ENCODE measurements at regions not wholly inside any gene's neighbourhood (a gene's known extent, or its start where the extent isn't known, plus 50 kb on each side); places are given as distances from the start of the nearest gene placed in this dataset.

DNA sequence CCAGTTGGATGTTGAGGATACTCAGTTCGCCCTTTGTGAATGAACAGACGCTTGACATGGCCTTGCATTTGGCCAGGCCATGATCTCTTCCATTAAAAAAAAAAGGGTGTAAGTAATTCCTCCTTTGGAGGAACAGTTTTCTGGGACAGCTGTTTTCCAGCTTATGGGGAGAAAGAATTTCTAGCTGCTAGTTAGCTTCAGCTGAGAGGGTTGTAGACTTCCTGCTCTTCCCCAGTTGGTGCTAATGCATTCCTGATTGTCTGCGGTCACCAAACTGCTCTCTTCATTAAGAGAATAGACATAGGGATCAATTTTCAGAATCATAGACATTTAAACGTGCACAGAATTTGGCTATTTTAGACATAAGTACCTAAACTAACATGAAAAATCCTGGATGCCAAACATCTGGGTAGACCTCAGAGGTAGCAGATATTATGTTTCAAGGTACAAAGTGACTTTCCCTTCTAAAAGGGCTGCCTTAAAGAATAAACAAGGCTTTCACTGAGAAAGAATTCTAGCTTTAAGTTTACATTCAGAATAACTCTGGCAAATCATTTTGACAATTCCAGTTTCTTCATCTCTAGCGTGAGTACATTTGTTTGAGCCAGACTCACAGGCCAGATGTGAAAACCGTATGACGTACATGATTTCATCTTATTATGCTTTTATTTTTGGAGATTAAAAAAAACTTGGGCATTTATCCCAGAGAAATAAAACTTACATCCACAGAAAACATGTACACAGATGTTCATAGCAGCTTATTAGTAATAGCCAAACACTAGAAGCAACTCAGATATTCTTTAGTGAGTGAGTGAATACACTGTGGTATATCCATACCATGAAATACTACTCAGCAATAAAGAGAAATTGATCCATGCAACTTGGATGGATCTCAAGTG is 71.2 kb downstream of the MAIP1 start:
- H3K36me3 ChIP-seq (ENCODE audit: control insufficient read depth, insufficient read depth, low read length): no peaks in the 10 kb centered on the region
- TF ChIP-seq, protein P1, sequence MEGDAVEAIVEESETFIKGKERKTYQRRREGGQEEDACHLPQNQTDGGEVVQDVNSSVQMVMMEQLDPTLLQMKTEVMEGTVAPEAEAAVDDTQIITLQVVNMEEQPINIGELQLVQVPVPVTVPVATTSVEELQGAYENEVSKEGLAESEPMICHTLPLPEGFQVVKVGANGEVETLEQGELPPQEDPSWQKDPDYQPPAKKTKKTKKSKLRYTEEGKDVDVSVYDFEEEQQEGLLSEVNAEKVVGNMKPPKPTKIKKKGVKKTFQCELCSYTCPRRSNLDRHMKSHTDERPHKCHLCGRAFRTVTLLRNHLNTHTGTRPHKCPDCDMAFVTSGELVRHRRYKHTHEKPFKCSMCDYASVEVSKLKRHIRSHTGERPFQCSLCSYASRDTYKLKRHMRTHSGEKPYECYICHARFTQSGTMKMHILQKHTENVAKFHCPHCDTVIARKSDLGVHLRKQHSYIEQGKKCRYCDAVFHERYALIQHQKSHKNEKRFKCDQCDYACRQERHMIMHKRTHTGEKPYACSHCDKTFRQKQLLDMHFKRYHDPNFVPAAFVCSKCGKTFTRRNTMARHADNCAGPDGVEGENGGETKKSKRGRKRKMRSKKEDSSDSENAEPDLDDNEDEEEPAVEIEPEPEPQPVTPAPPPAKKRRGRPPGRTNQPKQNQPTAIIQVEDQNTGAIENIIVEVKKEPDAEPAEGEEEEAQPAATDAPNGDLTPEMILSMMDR (IDR thresholded peaks at IDR 0.05; ENCODE audit: insufficient read depth, low read length, poor library complexity, severe bottlenecking): no peak
- H3K4me3 ChIP-seq (replicated peaks; ENCODE audit: low read depth, low read length): no peak overlapping the region
- no peaks in the 10 kb centered on the region for H3K27me3 ChIP-seq (replicated peaks; ENCODE audit: control insufficient read depth, insufficient read depth, low read length)
- no peak for DNase-seq (ENCODE audit: extremely low read depth, insufficient read length)

DNA sequence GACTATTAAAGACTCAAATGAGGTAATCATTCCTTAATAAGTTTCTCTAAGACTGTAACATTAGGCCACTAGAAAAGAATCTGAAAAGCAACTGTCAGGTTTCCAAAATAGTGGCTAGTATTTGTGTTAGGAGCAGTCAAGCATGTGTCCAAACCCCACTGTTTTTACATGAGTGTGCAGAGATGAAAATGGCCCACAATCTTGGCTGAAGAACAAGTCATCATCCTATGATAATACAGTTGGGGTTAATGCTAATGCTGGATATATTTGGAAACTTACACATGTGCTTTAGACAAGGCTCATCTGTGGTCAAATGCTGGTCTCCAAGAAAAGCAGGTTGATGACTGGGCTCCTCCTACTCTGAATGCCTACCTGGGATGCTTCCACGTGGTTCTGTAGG is 73.6 kb downstream of the MAIP1 start:
- no peak for DNase-seq (ENCODE audit: extremely low read depth, insufficient read length)
- Histone ChIP-seq H3K36me3 (ENCODE audit: control insufficient read depth, insufficient read depth, low read length) (no peaks in the 10 kb centered on the region), H3K27me3 (replicated peaks; ENCODE audit: control insufficient read depth, insufficient read depth, low read length) (no peaks in the 10 kb centered on the region), H3K4me3 (replicated peaks; ENCODE audit: low read depth, low read length) (no peak overlapping the region)
- TF ChIP-seq, protein P1 (IDR thresholded peaks at IDR 0.05; ENCODE audit: insufficient read depth, low read length, poor library complexity, severe bottlenecking): no peak

DNA sequence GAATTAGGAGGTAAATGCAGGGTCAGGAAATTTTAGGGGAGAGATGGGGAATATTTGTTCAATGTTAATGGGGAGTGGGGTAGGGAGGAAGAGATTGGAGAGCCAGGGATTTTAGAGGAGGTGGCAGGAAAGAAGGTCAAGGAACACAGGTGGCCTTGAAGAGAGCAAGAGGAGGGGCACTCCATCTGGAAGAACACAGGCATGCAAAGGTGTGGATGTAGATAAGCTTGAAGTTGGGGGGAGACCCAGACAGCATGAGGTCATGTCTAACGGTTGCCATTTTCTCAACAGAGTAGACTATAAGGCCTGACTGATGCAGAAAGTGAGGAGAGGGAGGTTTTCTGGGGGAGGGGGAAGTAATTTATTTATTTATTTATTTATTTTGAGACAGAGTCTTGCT is 77.5 kb downstream of the MAIP1 start:
- no peak for DNase-seq (ENCODE audit: extremely low read depth, insufficient read length)
- Histone ChIP-seq H3K4me3 (replicated peaks; ENCODE audit: low read depth, low read length) (no peak overlapping the region), H3K27me3 (replicated peaks; ENCODE audit: control insufficient read depth, insufficient read depth, low read length) (no peaks in the 10 kb centered on the region), H3K36me3 (ENCODE audit: control insufficient read depth, insufficient read depth, low read length) (no peaks in the 10 kb centered on the region)
- TF ChIP-seq, protein P1 (IDR thresholded peaks at IDR 0.05; ENCODE audit: insufficient read depth, low read length, poor library complexity, severe bottlenecking): no peak

DNA sequence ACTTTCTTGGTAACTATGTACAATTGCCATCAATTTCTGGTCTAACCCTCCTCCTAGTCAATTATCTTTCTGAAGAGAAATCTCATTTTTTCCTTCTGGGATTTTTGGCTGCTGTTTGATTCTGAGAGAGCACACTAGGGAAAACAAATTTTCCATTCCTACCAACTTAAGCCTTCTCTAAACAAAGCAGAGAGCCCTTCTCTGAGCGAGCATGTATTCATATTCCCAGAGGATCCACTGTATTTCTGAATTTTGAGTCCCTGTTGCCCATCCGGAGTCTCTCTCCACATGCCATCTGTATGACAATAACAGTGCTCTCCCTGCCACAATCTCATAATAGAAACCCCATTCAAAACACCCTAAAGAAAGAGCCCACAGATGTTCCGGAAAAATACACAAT is 78.5 kb downstream of the MAIP1 start:
- no peaks in the 10 kb centered on the region for H3K36me3 ChIP-seq (ENCODE audit: control insufficient read depth, insufficient read depth, low read length)
- H3K4me3 ChIP-seq (replicated peaks; ENCODE audit: low read depth, low read length): no peak overlapping the region
- no peaks in the 10 kb centered on the region for H3K27me3 ChIP-seq (replicated peaks; ENCODE audit: control insufficient read depth, insufficient read depth, low read length)
- DNase-seq (ENCODE audit: extremely low read depth, insufficient read length): no peak
- TF ChIP-seq, protein P1 (IDR thresholded peaks at IDR 0.05; ENCODE audit: insufficient read depth, low read length, poor library complexity, severe bottlenecking): no peak

DNA sequence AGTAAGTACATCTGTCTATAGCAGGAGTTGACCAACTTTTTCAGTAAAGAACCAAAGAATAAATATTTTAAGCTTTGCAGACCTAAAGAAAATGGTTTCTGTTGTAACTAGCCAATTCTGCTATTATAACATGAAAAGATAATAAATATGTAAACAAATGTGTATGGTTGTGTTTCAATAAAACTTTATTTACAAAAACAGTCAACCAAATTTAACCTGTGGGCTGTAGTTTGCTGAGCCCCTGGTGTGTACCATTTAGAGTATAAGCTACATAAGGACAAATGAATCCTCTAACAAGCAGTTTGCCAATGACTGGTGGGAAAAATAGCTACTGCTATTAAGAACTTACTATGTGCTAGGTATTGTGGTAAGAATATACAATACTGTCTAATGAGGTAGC is 79.4 kb downstream of the MAIP1 start:
- Histone ChIP-seq H3K36me3 (ENCODE audit: control insufficient read depth, insufficient read depth, low read length) (no peaks in the 10 kb centered on the region), H3K27me3 (replicated peaks; ENCODE audit: control insufficient read depth, insufficient read depth, low read length) (no peaks in the 10 kb centered on the region), H3K4me3 (replicated peaks; ENCODE audit: low read depth, low read length) (no peak overlapping the region)
- DNase-seq (ENCODE audit: extremely low read depth, insufficient read length): no peak
- TF ChIP-seq, protein P1 (IDR thresholded peaks at IDR 0.05; ENCODE audit: insufficient read depth, low read length, poor library complexity, severe bottlenecking): no peak

Data from GM06990 (cell line).